ENCODE measurements at regions not wholly inside any gene's neighbourhood (a gene's known extent, or its start where the extent isn't known, plus 50 kb on each side); places are given as distances from the start of the nearest gene placed in this dataset.

- Histone ChIP-seq H3K36me3 (replicated peaks; ENCODE audit: insufficient read depth, low read length) (no peaks in the 10 kb centered on the region), H3K27ac (ENCODE audit: low read length) (no peak overlapping the region), H3K9ac (ENCODE audit: low read length) (no peak overlapping the region), H3F3A (ENCODE audit: insufficient read depth, low read length) (no peaks in the 10 kb centered on the region), H3K79me2 (ENCODE audit: low read length) (no peaks in the 10 kb centered on the region), H3K4me1 (ENCODE audit: low read length) (no peaks in the 10 kb centered on the region), H3K9me2 (replicated peaks; ENCODE audit: insufficient read depth, low read length) (no peaks in the 10 kb centered on the region), H3K4me2 (ENCODE audit: low read depth, low read length) (no peak overlapping the region), H2AFZ (ENCODE audit: low read length) (no peak overlapping the region), H3K27me3 (replicated peaks; ENCODE audit: insufficient read depth, low read length) (no peaks in the 10 kb centered on the region), H4K20me1 (ENCODE audit: insufficient read depth, low read length) (no peaks in the 10 kb centered on the region), H3K9me3 (replicated peaks; ENCODE audit: insufficient read depth, low read length) (no peaks in the 10 kb centered on the region), H3K4me3 (ENCODE audit: low read length) (no peak overlapping the region)
- DNase-seq: no peak
- no peak for TF ChIP-seq EZH2phosphoT487 (IDR thresholded peaks at IDR 0.05; ENCODE audit: low read length)
- no peak for TF ChIP-seq CTCF (IDR thresholded peaks at IDR 0.05; ENCODE audit: low read length)
- no peak for TF ChIP-seq EZH2 (optimal IDR thresholded peaks at IDR 0.05; ENCODE audit: low read depth, low read length)
Observed at GRCh38 chr1:91160363-91161075, 138.7 kb upstream of the ZNF644 start.

GRCh38 chr1:91153341-91153740 is 131.5 kb upstream of the ZNF644 start:
- Histone ChIP-seq H3K9me2 (replicated peaks; ENCODE audit: insufficient read depth, low read length) (no peaks in the 10 kb centered on the region), H3K79me2 (ENCODE audit: low read length) (no peaks in the 10 kb centered on the region), H3K36me3 (replicated peaks; ENCODE audit: insufficient read depth, low read length) (no peaks in the 10 kb centered on the region), H3K9ac (ENCODE audit: low read length) (no peak overlapping the region), H3K4me2 (ENCODE audit: low read depth, low read length) (no peak overlapping the region), H2AFZ (ENCODE audit: low read length) (no peak overlapping the region), H3K27ac (ENCODE audit: low read length) (no peak overlapping the region), H3K9me3 (replicated peaks; ENCODE audit: insufficient read depth, low read length) (no peaks in the 10 kb centered on the region), H3K4me1 (ENCODE audit: low read length) (no peaks in the 10 kb centered on the region), H3F3A (ENCODE audit: insufficient read depth, low read length) (no peaks in the 10 kb centered on the region), H3K4me3 (ENCODE audit: low read length) (no peak overlapping the region), H3K27me3 (replicated peaks; ENCODE audit: insufficient read depth, low read length) (no peaks in the 10 kb centered on the region), H4K20me1 (ENCODE audit: insufficient read depth, low read length) (no peaks in the 10 kb centered on the region)
- DNase-seq: no peak
- TF ChIP-seq CTCF (IDR thresholded peaks at IDR 0.05; ENCODE audit: low read length): no peak
- TF ChIP-seq EZH2phosphoT487 (IDR thresholded peaks at IDR 0.05; ENCODE audit: low read length): no peak
- no peak for TF ChIP-seq EZH2 (optimal IDR thresholded peaks at IDR 0.05; ENCODE audit: low read depth, low read length)

- no peaks in the 10 kb centered on the region for H3F3A ChIP-seq (ENCODE audit: insufficient read depth, low read length)
- TF ChIP-seq EZH2phosphoT487 (IDR thresholded peaks at IDR 0.05; ENCODE audit: low read length) (no peak), CTCF (IDR thresholded peaks at IDR 0.05; ENCODE audit: low read length) (no peak), EZH2 (optimal IDR thresholded peaks at IDR 0.05; ENCODE audit: low read depth, low read length) (no peak)
- DNase-seq: no peak
- H3K9ac ChIP-seq (ENCODE audit: low read length): no peak overlapping the region
- H3K27me3 ChIP-seq (replicated peaks; ENCODE audit: insufficient read depth, low read length): no peaks in the 10 kb centered on the region
- no peak overlapping the region for H2AFZ ChIP-seq (ENCODE audit: low read length)
- H3K4me3 ChIP-seq (ENCODE audit: low read length): no peak overlapping the region
- no peak overlapping the region for H3K27ac ChIP-seq (ENCODE audit: low read length)
- H3K36me3 ChIP-seq (replicated peaks; ENCODE audit: insufficient read depth, low read length): no peaks in the 10 kb centered on the region
- H3K4me2 ChIP-seq (ENCODE audit: low read depth, low read length): no peak overlapping the region
- no peaks in the 10 kb centered on the region for H3K9me3 ChIP-seq (replicated peaks; ENCODE audit: insufficient read depth, low read length)
- H3K79me2 ChIP-seq (ENCODE audit: low read length): no peaks in the 10 kb centered on the region
- no peaks in the 10 kb centered on the region for H3K9me2 ChIP-seq (replicated peaks; ENCODE audit: insufficient read depth, low read length)
- no peaks in the 10 kb centered on the region for H3K4me1 ChIP-seq (ENCODE audit: low read length)
- no peaks in the 10 kb centered on the region for H4K20me1 ChIP-seq (ENCODE audit: insufficient read depth, low read length)
Observed at GRCh38 chr1:91152331-91152730, 130.5 kb upstream of the ZNF644 start.

Measured in MM.1S (cell line).